ENCODE measurements at regions not wholly inside any gene's neighbourhood (a gene's known extent, or its start where the extent isn't known, plus 50 kb on each side); places are given as distances from the start of the nearest gene placed in this dataset.

- no peak overlapping the region for H3K9ac ChIP-seq (ENCODE audit: low read length)
- no peak overlapping the region for H3K27ac ChIP-seq (ENCODE audit: low read depth, low read length)
- TF ChIP-seq CTCF (IDR thresholded peaks at IDR 0.05; ENCODE audit: insufficient read depth, low read depth, low read length): no peak
- no peak for TF ChIP-seq EZH2 (IDR thresholded peaks at IDR 0.05; ENCODE audit: insufficient read depth, low read length)
- no peaks in the 10 kb centered on the region for H3K79me2 ChIP-seq (ENCODE audit: insufficient read depth, low read length)
- no peak overlapping the region for H3K4me2 ChIP-seq (ENCODE audit: low read length)
- H3K9me3 Mint-ChIP-seq (ENCODE audit: unreplicated experiment): peaks cover 2% of the 10 kb centered on the region
- no peaks in the 10 kb centered on the region for H3K27me3 ChIP-seq (ENCODE audit: insufficient read depth, low read length)
- no peak overlapping the region for H3K4me3 Mint-ChIP-seq (ENCODE audit: unreplicated experiment)
- H3K9me3 ChIP-seq (ENCODE audit: insufficient read depth, low read depth, low read length): no peaks in the 10 kb centered on the region
- no peak overlapping the region for H3K27ac Mint-ChIP-seq (ENCODE audit: unreplicated experiment)
- no peaks in the 10 kb centered on the region for H3K36me3 ChIP-seq (ENCODE audit: insufficient read depth, low read length)
- H3K4me1 ChIP-seq (ENCODE audit: insufficient read depth, low read length): no peaks in the 10 kb centered on the region
- peaks cover 3% of the 10 kb centered on the region for H3K27me3 Mint-ChIP-seq (ENCODE audit: low read depth, unreplicated experiment)
- no peak overlapping the region for H3K4me3 ChIP-seq (ENCODE audit: insufficient read depth, low read depth, low read length)
- DNase-seq (ENCODE audit: low read depth): no peak
- H3K4me1 Mint-ChIP-seq (ENCODE audit: low read depth, unreplicated experiment): peaks cover 10% of the 10 kb centered on the region
- no peaks in the 10 kb centered on the region for H3K36me3 Mint-ChIP-seq (ENCODE audit: low read depth, unreplicated experiment)
- H2AFZ ChIP-seq (ENCODE audit: low read depth, low read length): no peak overlapping the region
- FAIRE-seq: no peak
- no peaks in the 10 kb centered on the region for H4K20me1 ChIP-seq (ENCODE audit: insufficient read depth, low read length)
Measured at GRCh38 chr10:83806717-83807116, 332.6 kb upstream of the GHITM start.

GRCh38 chr10:83809001-83809400, 330.3 kb upstream of the GHITM start:
- Mint-ChIP-seq H3K27me3 (ENCODE audit: low read depth, unreplicated experiment) (peaks cover 3% of the 10 kb centered on the region), H3K27ac (ENCODE audit: unreplicated experiment) (no peak overlapping the region), H3K4me3 (ENCODE audit: unreplicated experiment) (no peak overlapping the region), H3K4me1 (ENCODE audit: low read depth, unreplicated experiment) (peaks cover 8% of the 10 kb centered on the region), H3K36me3 (ENCODE audit: low read depth, unreplicated experiment) (no peaks in the 10 kb centered on the region), H3K9me3 (ENCODE audit: unreplicated experiment) (no peaks in the 10 kb centered on the region)
- DNase-seq (ENCODE audit: low read depth): no peak
- Histone ChIP-seq H3K4me3 (ENCODE audit: insufficient read depth, low read depth, low read length) (no peak overlapping the region), H3K9me3 (ENCODE audit: insufficient read depth, low read depth, low read length) (no peaks in the 10 kb centered on the region), H3K27me3 (ENCODE audit: insufficient read depth, low read length) (no peaks in the 10 kb centered on the region), H3K9ac (ENCODE audit: low read length) (no peak overlapping the region), H3K27ac (ENCODE audit: low read depth, low read length) (no peak overlapping the region), H3K4me1 (ENCODE audit: insufficient read depth, low read length) (no peaks in the 10 kb centered on the region), H3K4me2 (ENCODE audit: low read length) (no peak overlapping the region), H4K20me1 (ENCODE audit: insufficient read depth, low read length) (no peaks in the 10 kb centered on the region), H3K36me3 (ENCODE audit: insufficient read depth, low read length) (no peaks in the 10 kb centered on the region), H2AFZ (ENCODE audit: low read depth, low read length) (no peak overlapping the region), H3K79me2 (ENCODE audit: insufficient read depth, low read length) (no peaks in the 10 kb centered on the region)
- FAIRE-seq: no peak
- TF ChIP-seq CTCF (IDR thresholded peaks at IDR 0.05; ENCODE audit: insufficient read depth, low read depth, low read length) (no peak), EZH2 (IDR thresholded peaks at IDR 0.05; ENCODE audit: insufficient read depth, low read length) (no peak)

GRCh38 chr10:83816942-83817341, 322.4 kb upstream of the GHITM start:
- Mint-ChIP-seq H3K9me3 (ENCODE audit: unreplicated experiment) (peaks cover 4% of the 10 kb centered on the region), H3K27me3 (ENCODE audit: low read depth, unreplicated experiment) (no peaks in the 10 kb centered on the region), H3K4me3 (ENCODE audit: unreplicated experiment) (no peak overlapping the region), H3K4me1 (ENCODE audit: low read depth, unreplicated experiment) (peaks cover 21% of the 10 kb centered on the region), H3K27ac (ENCODE audit: unreplicated experiment) (no peak overlapping the region), H3K36me3 (ENCODE audit: low read depth, unreplicated experiment) (no peaks in the 10 kb centered on the region)
- DNase-seq (ENCODE audit: low read depth) (no peak), FAIRE-seq (no peak)
- no peak overlapping the region for H3K9ac ChIP-seq (ENCODE audit: low read length)
- no peaks in the 10 kb centered on the region for H3K79me2 ChIP-seq (ENCODE audit: insufficient read depth, low read length)
- H3K4me1 ChIP-seq (ENCODE audit: insufficient read depth, low read length): no peaks in the 10 kb centered on the region
- no peaks in the 10 kb centered on the region for H3K27me3 ChIP-seq (ENCODE audit: insufficient read depth, low read length)
- no peak overlapping the region for H3K27ac ChIP-seq (ENCODE audit: low read depth, low read length)
- no peak overlapping the region for H3K4me2 ChIP-seq (ENCODE audit: low read length)
- no peaks in the 10 kb centered on the region for H3K36me3 ChIP-seq (ENCODE audit: insufficient read depth, low read length)
- TF ChIP-seq CTCF (IDR thresholded peaks at IDR 0.05; ENCODE audit: insufficient read depth, low read depth, low read length): no peak
- no peak for TF ChIP-seq EZH2 (IDR thresholded peaks at IDR 0.05; ENCODE audit: insufficient read depth, low read length)
- H2AFZ ChIP-seq (ENCODE audit: low read depth, low read length): no peak overlapping the region
- no peak overlapping the region for H3K4me3 ChIP-seq (ENCODE audit: insufficient read depth, low read depth, low read length)
- no peaks in the 10 kb centered on the region for H3K9me3 ChIP-seq (ENCODE audit: insufficient read depth, low read depth, low read length)
- H4K20me1 ChIP-seq (ENCODE audit: insufficient read depth, low read length): no peaks in the 10 kb centered on the region
